UCSD-AML1 (cell line): ENCODE measurements at regions not wholly inside any gene's neighbourhood (a gene's known extent, or its start where the extent isn't known, plus 50 kb on each side); places are given as distances from the start of the nearest gene placed in this dataset.

Source experiments
- DNase-seq: peaks from one replicate; lab custom pipeline; 2025; ENCODE audit not compliant: unreplicated experiment; lab: John Stamatoyannopoulos, UW

- DNase-seq = no peak
These were observed 69.9 kb upstream of the NUDT7 start for GRCh38 chr16:77652399-77652798.

DNA sequence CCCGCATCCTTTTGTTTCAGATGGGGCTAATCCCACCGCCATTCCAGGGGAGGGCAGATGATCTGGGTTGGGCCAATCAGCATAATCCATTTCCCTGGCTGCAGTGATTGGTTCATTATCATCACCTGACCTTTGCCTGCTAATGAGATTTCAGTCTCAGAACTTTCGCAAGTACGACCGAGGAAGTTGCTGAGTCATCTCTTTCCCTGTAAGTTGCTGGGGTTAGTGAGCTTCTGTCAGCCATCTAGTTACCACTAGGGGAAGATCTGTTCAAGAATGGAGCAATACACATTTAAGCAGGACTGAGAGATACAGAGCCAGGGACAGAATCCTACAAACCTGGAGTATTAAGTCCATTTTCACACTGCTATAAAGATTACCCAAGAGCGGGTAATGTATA, 65.3 kb upstream of the NUDT7 start:
- no peak for DNase-seq

DNA sequence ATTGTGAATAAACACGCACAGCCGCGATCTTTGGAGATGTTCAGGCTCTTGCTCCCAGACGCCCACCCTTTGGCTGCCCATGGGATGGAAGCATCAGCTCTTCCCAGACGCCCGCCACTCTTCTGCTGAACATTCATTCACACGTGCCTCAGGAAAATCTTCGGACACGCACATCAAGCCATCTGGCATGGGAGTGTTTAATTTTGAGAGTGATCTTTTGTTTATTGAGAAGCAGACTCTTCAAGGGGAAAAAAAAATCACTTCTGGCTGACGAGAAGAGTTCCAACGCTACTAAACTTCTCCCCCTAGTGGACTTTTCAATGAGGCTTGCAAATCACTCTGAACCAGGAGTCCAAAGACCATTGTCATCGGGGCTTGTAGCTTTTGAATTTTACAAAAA, 62.0 kb upstream of the NUDT7 start:
- DNase-seq = no peak

DNA sequence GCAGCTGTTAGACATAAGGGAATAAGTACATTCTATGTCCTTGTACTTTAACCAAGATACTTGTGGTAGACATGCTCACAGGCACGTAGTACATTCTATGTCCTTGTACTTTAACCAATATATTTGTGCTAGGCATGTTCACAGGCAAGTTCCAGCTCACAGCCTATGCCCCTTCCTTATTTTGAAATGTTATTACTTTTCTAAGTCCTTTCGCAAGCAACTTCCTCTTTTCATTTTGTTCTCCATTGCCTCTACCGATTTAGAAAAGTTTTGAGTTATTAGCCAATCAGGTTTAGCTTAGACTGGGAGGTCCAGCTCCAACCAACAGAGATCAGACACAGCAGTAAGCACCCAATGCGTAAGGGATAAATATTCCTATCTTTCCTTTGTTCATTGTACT, 60.1 kb upstream of the NUDT7 start:
- no peak for DNase-seq

GRCh38 chr16:77663711-77664110, 58.6 kb upstream of the NUDT7 start:
- DNase-seq = no peak

GRCh38 chr16:77666771-77667170, 55.5 kb upstream of the NUDT7 start:
- no peak for DNase-seq

DNA sequence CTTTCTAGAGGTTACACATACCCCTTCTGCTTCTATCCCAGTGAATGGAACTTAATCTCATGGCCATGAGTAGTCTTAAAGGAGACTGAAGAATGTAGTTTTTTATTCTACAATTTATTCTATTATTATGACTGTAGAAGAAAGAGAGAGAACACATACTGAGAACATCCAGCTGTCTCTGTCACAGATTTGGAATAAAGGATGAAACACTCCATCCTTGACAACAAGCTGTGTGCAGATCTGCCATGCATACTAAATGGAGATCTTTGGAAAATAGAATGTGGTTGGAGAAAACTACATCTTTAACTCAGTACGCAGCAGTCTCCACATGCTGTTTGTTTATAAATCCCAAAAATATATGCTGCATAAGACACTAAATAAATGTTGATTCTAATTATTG, 54.1 kb upstream of the NUDT7 start:
- no peak for DNase-seq

DNA sequence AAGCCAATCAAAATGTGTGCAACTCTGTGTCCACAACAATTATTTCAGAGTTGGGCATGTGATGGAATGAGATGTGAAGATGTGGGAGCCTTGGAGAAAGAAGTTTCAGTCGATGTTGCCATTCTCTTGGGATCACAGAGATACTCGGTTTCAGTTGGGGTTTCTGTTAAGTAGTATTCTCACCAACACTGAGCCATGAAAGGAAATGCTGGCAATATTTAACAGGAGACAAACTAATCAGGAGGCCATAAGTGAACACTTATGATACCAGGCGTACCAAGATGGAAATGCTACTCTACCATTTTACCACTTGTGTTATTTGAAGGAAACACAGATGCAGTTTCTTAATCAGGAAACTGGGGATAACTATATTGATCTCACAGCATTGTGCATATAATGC, 53.3 kb upstream of the NUDT7 start:
- DNase-seq = no peak
